ENCODE measurements at regions not wholly inside any gene's neighbourhood (a gene's known extent, or its start where the extent isn't known, plus 50 kb on each side); places are given as distances from the start of the nearest gene placed in this dataset.

DNA sequence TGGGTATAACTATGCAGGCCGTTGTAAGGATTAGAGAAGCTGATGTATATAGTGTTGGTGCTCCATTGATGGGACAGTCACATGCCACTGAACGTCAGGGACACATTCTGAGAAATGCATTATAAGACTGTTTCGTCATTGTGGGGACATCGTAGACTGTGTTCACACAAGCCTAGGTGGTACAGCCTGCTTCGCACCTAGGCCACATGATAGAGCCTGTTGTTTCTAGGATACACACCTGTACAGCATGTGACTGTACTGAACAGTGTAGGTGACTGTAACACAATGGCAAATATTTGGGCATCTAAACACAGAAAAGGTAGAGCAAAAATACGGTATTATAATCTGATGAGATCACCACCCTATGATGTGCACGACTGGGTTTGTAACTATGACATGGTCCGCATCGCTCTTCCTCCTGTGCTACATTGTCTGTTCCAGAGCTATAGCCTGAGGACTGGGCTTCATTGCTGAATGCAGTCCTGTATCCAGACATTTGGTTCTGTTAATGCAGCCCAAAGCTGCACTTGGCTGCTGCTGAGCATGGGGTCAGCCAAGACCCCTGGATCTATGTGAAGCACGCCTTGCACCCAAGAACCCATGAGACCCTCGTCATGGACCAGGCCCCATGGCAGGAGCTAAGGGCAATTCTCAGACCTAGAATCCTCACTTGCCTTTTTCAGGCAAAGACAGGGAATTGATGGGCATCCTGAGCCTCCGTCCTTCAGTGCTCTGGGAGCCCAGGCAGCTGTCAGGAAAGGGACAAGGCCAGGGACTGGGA, 51.1 kb upstream of the THY1 start:
- no peak for DNase-seq (ENCODE audit: low spot score)

GRCh38 chr11:119473226-119473625, 50.3 kb upstream of the THY1 start:
- DNase-seq (ENCODE audit: low spot score) = no peak

DNA sequence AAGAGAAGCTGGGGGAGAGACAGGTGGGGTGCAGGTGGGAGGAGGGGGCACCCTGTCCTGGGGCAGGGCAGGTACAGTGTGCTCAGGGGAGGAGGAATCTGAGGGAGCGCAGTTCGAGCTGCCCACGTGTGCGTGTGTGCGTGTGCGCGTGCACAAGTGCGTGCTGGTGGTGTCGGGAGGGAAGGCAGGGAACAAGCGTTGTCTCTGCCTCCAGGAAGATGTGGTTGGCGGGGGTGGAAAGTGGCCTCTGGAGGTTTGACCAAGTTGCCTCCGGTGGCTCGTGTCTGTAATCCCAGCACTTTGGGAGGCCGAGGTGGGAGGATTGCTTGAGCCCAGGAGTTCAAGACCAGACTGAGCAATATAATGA, 49.9 kb upstream of the THY1 start:
- DNase-seq (ENCODE audit: low spot score) = no peak

Measured in hepatic stellate cell (primary cell).